K562 (cell line): ENCODE measurements at regions not wholly inside any gene's neighbourhood (a gene's known extent, or its start where the extent isn't known, plus 50 kb on each side); places are given as distances from the start of the nearest gene placed in this dataset.

ENCODE experiments used
- E2F8 ChIP-seq: fragments of 450-650 bp; IDR thresholded peaks from 2 replicates; pipeline ENCODE4 v1.7.1; 2018; ENCODE audit warnings: mild to moderate bottlenecking, low read depth; ENCODE audit not compliant: partially characterized antibody
- EP400 ChIP-seq: fragments of 450-650 bp; IDR thresholded peaks from 2 replicates; pipeline ENCODE4 v1.6.1; 2017; ENCODE audit warnings: antibody characterized with exemption, mild to moderate bottlenecking, moderate library complexity
- MED1 ChIP-seq: sonication (generic); formaldehyde crosslinking; IDR thresholded peaks from 2 replicates; pipeline ENCODE4 v1.8.1; 2023; ENCODE audit warnings: missing genetic modification reagents, borderline replicate concordance
- MNT ChIP-seq, 2 experiments: fragments of 450-650 bp; conservative IDR thresholded peaks; 2 replicates each; pipeline ENCODE4 v1.6.1; 2017; ENCODE audit warnings: mild to moderate bottlenecking in 2 of 2, moderate library complexity in 2 of 2
- PHB2 ChIP-seq: fragments of 450-650 bp; IDR thresholded peaks from 2 replicates; pipeline ENCODE4 v1.6.1; 2017; ENCODE audit warnings: low read depth
- RNF219 ChIP-seq: fragments of 250-450 bp; sonication (Bioruptor Pico); IDR thresholded peaks from 2 replicates; pipeline ENCODE4 v1.5.0; 2022; ENCODE audit warnings: mild to moderate bottlenecking
- SAP30 ChIP-seq: fragments of 200-600 bp; sonication (generic); IDR thresholded peaks from 2 replicates; pipeline ENCODE4 v1.6.1; 2012; ENCODE audit warnings: borderline replicate concordance, low read depth, mild to moderate bottlenecking, moderate library complexity, low read length, control low read depth, inconsistent platforms; ENCODE audit not compliant: insufficient read depth, poor library complexity, severe bottlenecking
- SIN3A ChIP-seq, 2 experiments: fragments of 150-350 bp in 1 of 2; IDR thresholded peaks; 2 replicates each; pipeline ENCODE4 v1.6.1; 2011 to 2016; ENCODE audit warnings: borderline replicate concordance in 2 of 2, low read depth in 2 of 2, low read length in 2 of 2, mild to moderate bottlenecking in 2 of 2, moderate library complexity in 2 of 2; ENCODE audit not compliant: control insufficient read depth in 1 of 2
- SIN3B ChIP-seq: fragments of 450-650 bp; IDR thresholded peaks from 2 replicates; pipeline ENCODE4 v1.6.1; 2017; ENCODE audit warnings: low read depth, mild to moderate bottlenecking, moderate library complexity
- SLC30A9 ChIP-seq: fragments of 250-450 bp; sonication (Bioruptor Pico); IDR thresholded peaks from 2 replicates; pipeline ENCODE4 v1.8.0; 2022; ENCODE audit warnings: mild to moderate bottlenecking, moderate library complexity
- SNAPC5 ChIP-seq: fragments of 250-450 bp; sonication (Bioruptor Pico); IDR thresholded peaks from 2 replicates; pipeline ENCODE4 v1.8.0; 2021; ENCODE audit warnings: moderate library complexity, mild to moderate bottlenecking, inconsistent platforms
- SRSF7 ChIP-seq: fragments of 200-400 bp; formaldehyde crosslinking; optimal IDR thresholded peaks from 2 replicates; pipeline ENCODE3; 2017; ENCODE audit warnings: mild to moderate bottlenecking, low read depth, low read length
- SUPT5H ChIP-seq: fragments of 450-650 bp; IDR thresholded peaks from 2 replicates; pipeline ENCODE4 v1.6.1; 2016
- ZNF518B ChIP-seq: fragments of 250-450 bp; sonication (Bioruptor Pico); IDR thresholded peaks from 2 replicates; pipeline ENCODE4 v1.5.0; 2021; ENCODE audit warnings: mild to moderate bottlenecking, moderate library complexity
- ZNF57 ChIP-seq: fragments of 450-650 bp; formaldehyde crosslinking; IDR thresholded peaks from 2 replicates; pipeline ENCODE4 v1.4.0; 2020; ENCODE audit warnings: mild to moderate bottlenecking, moderate library complexity
- ZNF586 ChIP-seq: fragments of 450-650 bp; formaldehyde crosslinking; conservative IDR thresholded peaks from 2 replicates; pipeline ENCODE4 v1.4.0; 2020; ENCODE audit warnings: mild to moderate bottlenecking, moderate library complexity
- ZNF79 ChIP-seq: fragments of 250-450 bp; sonication (Bioruptor Pico); IDR thresholded peaks from 2 replicates; pipeline ENCODE4 v1.4.0; 2020; ENCODE audit warnings: low read depth, mild to moderate bottlenecking, moderate library complexity

GRCh38 chr6:14711056-14711703 lies 534.7 kb upstream of the JARID2 start (continued):
- TF ChIP-seq SIN3A (IDR thresholded peaks at IDR 0.05; ENCODE audit: borderline replicate concordance in 2 of 2, control insufficient read depth in 1 of 2, low read depth in 2 of 2, low read length in 2 of 2), result no peak
- peak in 1 of 2 experiments; percentile 58; a peak in 2 of 4 replicates for TF ChIP-seq MNT (conservative IDR thresholded peaks at IDR 0.05)
- TF ChIP-seq SLC30A9 (CRISPR knock-in tag), result no peak
- TF ChIP-seq PHB2, result no peak
- no peak for TF ChIP-seq RNF219 (CRISPR knock-in tag)
- 0 out of 2 replicates have a peak, but pooled peaks have one; percentile 56 for TF ChIP-seq ZNF57
- TF ChIP-seq SAP30, result no peak
- no peak for TF ChIP-seq E2F8
- TF ChIP-seq SNAPC5, result no peak
- no peak for TF ChIP-seq ZNF79 (CRISPR knock-in tag)
- TF ChIP-seq SUPT5H, result peak; percentile 64
- TF ChIP-seq SRSF7, result no peak
- no peak for TF ChIP-seq SIN3B
- TF ChIP-seq ZNF586 (CRISPR knock-in tag), result 0 out of 2 replicates have a peak, but pooled peaks have one; percentile 30
- TF ChIP-seq EP400, result peak; percentile 72
- TF ChIP-seq MED1 (CRISPR knock-in tag), result no peak
- no peak for TF ChIP-seq ZNF518B (CRISPR knock-in tag)
